ENCODE measurements at regions not wholly inside any gene's neighbourhood (a gene's known extent, or its start where the extent isn't known, plus 50 kb on each side); places are given as distances from the start of the nearest gene placed in this dataset.

DNA sequence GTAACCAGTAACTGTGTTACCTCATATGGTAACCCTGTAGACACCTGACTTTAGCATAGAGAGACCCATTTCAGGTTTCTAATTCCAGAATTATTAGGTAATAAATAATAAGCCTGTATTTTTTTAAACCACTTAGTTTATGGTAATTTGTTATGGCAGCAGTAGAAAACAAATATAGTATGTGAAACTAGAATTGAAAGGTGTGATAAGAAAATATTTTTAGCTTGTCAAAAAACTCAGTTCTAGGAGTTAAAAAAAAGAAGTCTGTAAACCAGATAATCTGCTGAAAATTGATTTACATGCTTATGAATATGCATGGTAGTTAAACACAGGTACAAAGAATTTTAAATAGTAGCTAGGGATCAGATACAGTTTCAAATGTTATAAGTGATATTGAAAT, 695.0 kb upstream of the GJE1 start:
- Histone ChIP-seq H4K20me1 (ENCODE audit: insufficient read depth) (no peaks in the 10 kb centered on the region), H2AFZ (ENCODE audit: low read depth, low read length) (no peak overlapping the region), H3K9ac (ENCODE audit: low read length) (no peak overlapping the region), H3K4me2 (ENCODE audit: low read length) (no peak overlapping the region), H3F3A (ENCODE audit: insufficient read depth, low read length, poor library complexity, severe bottlenecking) (no peaks in the 10 kb centered on the region), H3K79me2 (replicated peaks; ENCODE audit: insufficient read depth, low read length) (no peaks in the 10 kb centered on the region), H3K4me3 (ENCODE audit: low read length) (no peak overlapping the region), H3K36me3 (ENCODE audit: insufficient read depth, low read length) (no peaks in the 10 kb centered on the region), H3K27me3 (ENCODE audit: insufficient read depth, low read depth, low read length) (no peaks in the 10 kb centered on the region), H3K27ac (ENCODE audit: low read length) (no peak overlapping the region), H3K9me2 (ENCODE audit: insufficient read depth, low read length) (no peaks in the 10 kb centered on the region), H3K9me3 (ENCODE audit: low read length) (peaks cover 3% of the 10 kb centered on the region)
- TF ChIP-seq POLR2AphosphoS5 (IDR thresholded peaks at IDR 0.05) = no peak
- no peak for TF ChIP-seq SMC3 (conservative IDR thresholded peaks at IDR 0.05; ENCODE audit: poor library complexity)
- no peak for TF ChIP-seq EZH2 (IDR thresholded peaks at IDR 0.05; ENCODE audit: borderline replicate concordance, insufficient read depth, low read length, poor library complexity, severe bottlenecking)
- TF ChIP-seq TAF1 (IDR thresholded peaks at IDR 0.05; ENCODE audit: low read depth) = no peak
- TF ChIP-seq, protein P1, sequence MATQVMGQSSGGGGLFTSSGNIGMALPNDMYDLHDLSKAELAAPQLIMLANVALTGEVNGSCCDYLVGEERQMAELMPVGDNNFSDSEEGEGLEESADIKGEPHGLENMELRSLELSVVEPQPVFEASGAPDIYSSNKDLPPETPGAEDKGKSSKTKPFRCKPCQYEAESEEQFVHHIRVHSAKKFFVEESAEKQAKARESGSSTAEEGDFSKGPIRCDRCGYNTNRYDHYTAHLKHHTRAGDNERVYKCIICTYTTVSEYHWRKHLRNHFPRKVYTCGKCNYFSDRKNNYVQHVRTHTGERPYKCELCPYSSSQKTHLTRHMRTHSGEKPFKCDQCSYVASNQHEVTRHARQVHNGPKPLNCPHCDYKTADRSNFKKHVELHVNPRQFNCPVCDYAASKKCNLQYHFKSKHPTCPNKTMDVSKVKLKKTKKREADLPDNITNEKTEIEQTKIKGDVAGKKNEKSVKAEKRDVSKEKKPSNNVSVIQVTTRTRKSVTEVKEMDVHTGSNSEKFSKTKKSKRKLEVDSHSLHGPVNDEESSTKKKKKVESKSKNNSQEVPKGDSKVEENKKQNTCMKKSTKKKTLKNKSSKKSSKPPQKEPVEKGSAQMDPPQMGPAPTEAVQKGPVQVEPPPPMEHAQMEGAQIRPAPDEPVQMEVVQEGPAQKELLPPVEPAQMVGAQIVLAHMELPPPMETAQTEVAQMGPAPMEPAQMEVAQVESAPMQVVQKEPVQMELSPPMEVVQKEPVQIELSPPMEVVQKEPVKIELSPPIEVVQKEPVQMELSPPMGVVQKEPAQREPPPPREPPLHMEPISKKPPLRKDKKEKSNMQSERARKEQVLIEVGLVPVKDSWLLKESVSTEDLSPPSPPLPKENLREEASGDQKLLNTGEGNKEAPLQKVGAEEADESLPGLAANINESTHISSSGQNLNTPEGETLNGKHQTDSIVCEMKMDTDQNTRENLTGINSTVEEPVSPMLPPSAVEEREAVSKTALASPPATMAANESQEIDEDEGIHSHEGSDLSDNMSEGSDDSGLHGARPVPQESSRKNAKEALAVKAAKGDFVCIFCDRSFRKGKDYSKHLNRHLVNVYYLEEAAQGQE (IDR thresholded peaks at IDR 0.05; ENCODE audit: borderline replicate concordance) = no peak

DNA sequence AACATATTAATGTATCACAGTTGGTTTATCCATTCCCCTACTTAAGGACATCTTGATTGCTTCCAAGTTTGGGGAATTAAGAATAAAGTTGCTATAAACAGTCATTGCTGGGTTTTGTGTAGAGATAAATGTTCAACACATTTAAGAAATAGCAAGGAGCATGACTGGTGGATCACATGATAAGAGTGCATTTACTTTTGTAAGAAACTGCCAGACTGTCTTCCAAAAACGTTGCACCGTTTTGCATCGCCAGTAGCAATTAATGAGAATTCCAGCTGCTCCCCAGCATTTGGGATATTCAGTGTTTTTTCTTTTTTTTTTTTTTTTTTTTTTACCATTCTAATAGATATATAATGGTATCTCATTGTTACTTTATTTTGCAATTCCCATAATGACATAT, 695.7 kb upstream of the GJE1 start:
- H2AFZ ChIP-seq (ENCODE audit: low read depth, low read length) = no peak overlapping the region
- H3K27me3 ChIP-seq (ENCODE audit: insufficient read depth, low read depth, low read length) = no peaks in the 10 kb centered on the region
- no peak overlapping the region for H3K27ac ChIP-seq (ENCODE audit: low read length)
- H3K4me2 ChIP-seq (ENCODE audit: low read length) = no peak overlapping the region
- no peak for TF ChIP-seq RAD21 (conservative IDR thresholded peaks at IDR 0.05)
- TF ChIP-seq, protein P1 (IDR thresholded peaks at IDR 0.05; ENCODE audit: borderline replicate concordance) = no peak
- no peak for TF ChIP-seq EP300 (conservative IDR thresholded peaks at IDR 0.05; ENCODE audit: poor library complexity, severe bottlenecking)
- TF ChIP-seq TAF1 (IDR thresholded peaks at IDR 0.05; ENCODE audit: low read depth) = no peak
- no peak for TF ChIP-seq SMC3 (conservative IDR thresholded peaks at IDR 0.05; ENCODE audit: poor library complexity)
- TF ChIP-seq EZH2 (IDR thresholded peaks at IDR 0.05; ENCODE audit: borderline replicate concordance, insufficient read depth, low read length, poor library complexity, severe bottlenecking) = no peak
- no peaks in the 10 kb centered on the region for H3K79me2 ChIP-seq (replicated peaks; ENCODE audit: insufficient read depth, low read length)
- H3K9me2 ChIP-seq (ENCODE audit: insufficient read depth, low read length) = no peaks in the 10 kb centered on the region
- H3F3A ChIP-seq (ENCODE audit: insufficient read depth, low read length, poor library complexity, severe bottlenecking) = no peaks in the 10 kb centered on the region
- H3K9ac ChIP-seq (ENCODE audit: low read length) = no peak overlapping the region
- no peaks in the 10 kb centered on the region for H3K36me3 ChIP-seq (ENCODE audit: insufficient read depth, low read length)
- H4K20me1 ChIP-seq (ENCODE audit: insufficient read depth) = no peaks in the 10 kb centered on the region
- H3K4me3 ChIP-seq (ENCODE audit: low read length) = no peak overlapping the region
- peaks cover 3% of the 10 kb centered on the region for H3K9me3 ChIP-seq (ENCODE audit: low read length)

All from neural cell (in vitro differentiated cells).